HL-60 (cell line): ENCODE measurements at regions not wholly inside any gene's neighbourhood (a gene's known extent, or its start where the extent isn't known, plus 50 kb on each side); places are given as distances from the start of the nearest gene placed in this dataset.

ENCODE experiments used
- DNase-seq, 2 experiments: peaks; one replicate each; pipeline ENCODE4 v3.0.0-alpha.2; 2010 to 2020; ENCODE audit warnings: low read depth in 1 of 2, low spot score in 1 of 2
- H3K27ac ChIP-seq: fragments of 250-450 bp; sonication (Bioruptor Pico); replicated peaks from 2 replicates; pipeline ENCODE4 v1.5.1; 2020; ENCODE audit warnings: mild to moderate bottlenecking, moderate library complexity
- H3K27me3 ChIP-seq: fragments of 250-450 bp; sonication (Bioruptor Pico); 2 replicates; pipeline ENCODE4 v1.5.1; 2021; ENCODE audit warnings: mild to moderate bottlenecking, moderate library complexity; ENCODE audit not compliant: insufficient read depth, poor library complexity, severe bottlenecking
- H3K4me3 ChIP-seq: replicated peaks from 2 replicates; pipeline ENCODE4 v1.5.1; 2011; ENCODE audit warnings: mild to moderate bottlenecking, control low read depth, low read length; ENCODE audit not compliant: insufficient read depth
- GABPA ChIP-seq: IDR thresholded peaks from 2 replicates; pipeline ENCODE4 v1.6.1; 2012; ENCODE audit warnings: low read depth
- POLR2AphosphoS5 ChIP-seq: IDR thresholded peaks from 2 replicates; pipeline ENCODE4 v1.6.1; 2012; ENCODE audit warnings: low read depth
- REST ChIP-seq: IDR thresholded peaks from 2 replicates; pipeline ENCODE4 v1.6.1; 2012; ENCODE audit warnings: low read depth; ENCODE audit not compliant: insufficient replicate concordance
- SPI1 ChIP-seq: IDR thresholded peaks from 2 replicates; pipeline ENCODE4 v1.6.1; 2012; ENCODE audit warnings: low read depth, mild to moderate bottlenecking, borderline replicate concordance
- TF ChIP-seq, protein P1 (sequence below): IDR thresholded peaks from one replicate; pipeline ENCODE4 v1.5.1; 2011; ENCODE audit warnings: low read length, control low read depth, inconsistent platforms; ENCODE audit not compliant: insufficient read depth

- Histone ChIP-seq H3K4me3 (no peak overlapping the region), H3K27me3 (no peaks in the 10 kb centered on the region), H3K27ac (no peak overlapping the region)
- TF ChIP-seq, protein P1, sequence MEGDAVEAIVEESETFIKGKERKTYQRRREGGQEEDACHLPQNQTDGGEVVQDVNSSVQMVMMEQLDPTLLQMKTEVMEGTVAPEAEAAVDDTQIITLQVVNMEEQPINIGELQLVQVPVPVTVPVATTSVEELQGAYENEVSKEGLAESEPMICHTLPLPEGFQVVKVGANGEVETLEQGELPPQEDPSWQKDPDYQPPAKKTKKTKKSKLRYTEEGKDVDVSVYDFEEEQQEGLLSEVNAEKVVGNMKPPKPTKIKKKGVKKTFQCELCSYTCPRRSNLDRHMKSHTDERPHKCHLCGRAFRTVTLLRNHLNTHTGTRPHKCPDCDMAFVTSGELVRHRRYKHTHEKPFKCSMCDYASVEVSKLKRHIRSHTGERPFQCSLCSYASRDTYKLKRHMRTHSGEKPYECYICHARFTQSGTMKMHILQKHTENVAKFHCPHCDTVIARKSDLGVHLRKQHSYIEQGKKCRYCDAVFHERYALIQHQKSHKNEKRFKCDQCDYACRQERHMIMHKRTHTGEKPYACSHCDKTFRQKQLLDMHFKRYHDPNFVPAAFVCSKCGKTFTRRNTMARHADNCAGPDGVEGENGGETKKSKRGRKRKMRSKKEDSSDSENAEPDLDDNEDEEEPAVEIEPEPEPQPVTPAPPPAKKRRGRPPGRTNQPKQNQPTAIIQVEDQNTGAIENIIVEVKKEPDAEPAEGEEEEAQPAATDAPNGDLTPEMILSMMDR = no peak
- no peak for TF ChIP-seq GABPA
- no peak for TF ChIP-seq POLR2AphosphoS5
- TF ChIP-seq REST = no peak
- TF ChIP-seq SPI1 = no peak
- DNase-seq = no peak
Observed at GRCh38 chr4:135250040-135250439, 1048.5 kb upstream of the PABPC4L start.

- H3K4me3 ChIP-seq = no peak overlapping the region
- no peaks in the 10 kb centered on the region for H3K27me3 ChIP-seq
- H3K27ac ChIP-seq = no peak overlapping the region
- no peak for DNase-seq
- TF ChIP-seq POLR2AphosphoS5 = no peak
- TF ChIP-seq SPI1 = no peak
- no peak for TF ChIP-seq GABPA
- TF ChIP-seq, protein P1 = no peak
- no peak for TF ChIP-seq REST
Observed at GRCh38 chr4:135249024-135249423, 1047.4 kb upstream of the PABPC4L start.

GRCh38 chr4:135244696-135245095 lies 1043.1 kb upstream of the PABPC4L start:
- no peak overlapping the region for H3K4me3 ChIP-seq
- no peaks in the 10 kb centered on the region for H3K27me3 ChIP-seq
- H3K27ac ChIP-seq = no peak overlapping the region
- no peak for DNase-seq
- no peak for TF ChIP-seq POLR2AphosphoS5
- TF ChIP-seq, protein P1 = no peak
- TF ChIP-seq GABPA = no peak

DNA sequence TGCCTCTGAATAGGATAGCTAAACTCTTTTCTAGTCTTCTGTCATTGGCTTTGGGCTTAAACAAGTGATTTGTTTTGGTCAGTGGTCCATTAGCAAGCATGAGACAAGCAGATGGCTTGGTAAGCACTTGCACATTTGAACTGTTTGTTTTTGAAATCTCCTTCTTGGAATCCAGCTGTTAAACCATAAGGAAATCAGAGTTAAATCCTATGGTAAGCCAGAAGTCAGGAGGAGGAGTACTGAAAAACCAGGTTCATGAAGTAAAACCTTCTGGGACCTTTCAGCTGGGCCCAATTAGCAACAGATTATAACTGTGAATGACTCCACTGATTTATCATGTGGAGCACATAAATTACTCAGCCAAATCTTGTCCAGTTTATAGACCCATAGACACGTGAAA lies 1042.5 kb upstream of the PABPC4L start:
- TF ChIP-seq REST (no peak), SPI1 (no peak), GABPA (no peak), POLR2AphosphoS5 (no peak)
- TF ChIP-seq, protein P1 = no peak
- no peak overlapping the region for H3K4me3 ChIP-seq
- no peak for DNase-seq
- H3K27ac ChIP-seq = no peak overlapping the region
- no peaks in the 10 kb centered on the region for H3K27me3 ChIP-seq
